Renal pelvis (tissue), 1 donor: ENCODE measurements at regions not wholly inside any gene's neighbourhood (a gene's known extent, or its start where the extent isn't known, plus 50 kb on each side); places are given as distances from the start of the nearest gene placed in this dataset.
"Not testable (repeated sequence)": the region's sequence is repeated elsewhere in the genome, so short reads cannot be mapped to it uniquely, and the experiment has no call there.

Experiments
- DNase-seq: peaks from one replicate; pipeline ENCODE4 v3.0.0-alpha.2; 2013

DNA sequence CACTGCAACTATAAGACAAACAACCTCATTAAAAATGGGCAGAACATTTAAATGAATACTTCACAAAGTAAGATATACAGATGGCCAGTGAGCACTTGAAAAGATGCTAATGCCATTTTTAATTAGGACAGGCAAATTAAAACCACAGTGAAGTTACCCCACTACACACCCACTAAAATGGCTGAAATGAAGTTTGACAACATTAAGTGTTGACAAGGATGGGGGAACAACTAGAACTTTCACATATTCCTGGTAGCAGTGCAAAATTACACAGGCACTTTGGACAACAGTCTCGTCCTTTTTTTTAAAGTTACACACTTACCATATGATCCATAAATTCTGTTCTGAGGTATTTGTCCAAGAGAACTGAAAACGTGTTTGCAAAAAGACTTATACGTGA lies 278.9 kb upstream of the DIO3 start:
- no peak for DNase-seq

GRCh38 chr14:101284711-101285110 lies 276.6 kb upstream of the DIO3 start:
- DNase-seq = no peak

GRCh38 chr14:101286271-101287018 lies 274.9 kb upstream of the DIO3 start:
- no peak for DNase-seq

DNA sequence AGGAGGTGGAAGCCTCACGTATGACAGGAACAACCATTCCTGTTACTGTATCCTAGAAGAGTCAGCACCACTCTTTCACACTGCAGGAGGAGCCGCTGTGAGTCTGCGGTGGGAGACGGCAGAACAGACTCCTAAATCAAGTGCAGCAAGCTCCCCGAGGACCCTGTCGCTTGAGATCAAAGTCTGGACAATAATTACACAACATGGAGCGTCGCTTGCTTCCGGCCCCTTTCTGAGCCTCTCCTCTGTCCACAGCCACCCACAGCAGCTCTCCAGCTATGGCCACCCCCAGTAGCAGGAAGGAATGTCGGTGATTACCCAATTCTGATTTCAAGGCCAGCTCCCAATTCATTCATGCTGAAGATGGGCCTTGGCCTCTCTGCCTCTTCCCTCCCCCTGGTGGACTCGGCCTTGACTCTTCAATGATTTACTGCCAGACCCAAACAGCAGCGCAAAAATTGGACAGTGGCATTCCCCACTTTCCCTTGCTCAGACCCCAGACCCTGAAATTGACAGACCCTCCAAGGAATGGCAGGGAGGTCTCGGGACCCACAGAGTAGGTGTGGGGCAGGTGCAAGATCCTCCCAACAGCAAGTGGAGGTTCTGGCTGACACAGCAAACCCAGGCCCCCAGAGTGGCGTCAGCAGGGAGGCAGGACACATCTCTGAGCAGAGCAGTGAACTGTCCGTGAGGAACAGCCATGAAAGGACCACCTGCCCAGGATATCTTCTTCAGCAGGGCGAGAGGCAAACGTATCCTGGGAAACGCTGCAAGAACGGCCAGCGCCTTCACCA lies 272.7 kb upstream of the DIO3 start:
- peak; percentile 39 for DNase-seq

DNA sequence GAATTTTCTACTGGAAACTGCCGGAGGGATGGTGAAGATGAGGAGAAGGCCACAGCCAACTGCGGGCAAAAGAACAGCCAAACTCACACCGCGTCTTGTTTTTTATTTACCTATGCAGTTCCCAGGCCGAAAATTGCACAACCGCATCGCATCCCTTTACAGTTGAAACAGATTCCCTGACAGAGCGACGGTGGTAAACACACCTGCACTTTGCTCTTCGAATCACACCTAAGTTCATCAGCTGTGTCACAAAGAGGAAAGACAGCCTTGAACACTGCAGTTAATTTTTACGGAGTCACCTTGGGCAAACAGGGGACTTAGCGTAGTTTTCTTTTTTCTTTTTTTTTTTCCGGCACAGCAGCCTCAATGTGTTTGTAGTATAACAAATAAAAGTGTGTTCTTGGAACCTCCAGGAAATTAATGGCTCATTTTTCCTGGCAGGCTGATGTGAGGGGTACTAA lies 272.0 kb upstream of the DIO3 start:
- no peak for DNase-seq

GRCh38 chr14:101289911-101290310 lies 271.4 kb upstream of the DIO3 start:
- DNase-seq = no peak

DNA sequence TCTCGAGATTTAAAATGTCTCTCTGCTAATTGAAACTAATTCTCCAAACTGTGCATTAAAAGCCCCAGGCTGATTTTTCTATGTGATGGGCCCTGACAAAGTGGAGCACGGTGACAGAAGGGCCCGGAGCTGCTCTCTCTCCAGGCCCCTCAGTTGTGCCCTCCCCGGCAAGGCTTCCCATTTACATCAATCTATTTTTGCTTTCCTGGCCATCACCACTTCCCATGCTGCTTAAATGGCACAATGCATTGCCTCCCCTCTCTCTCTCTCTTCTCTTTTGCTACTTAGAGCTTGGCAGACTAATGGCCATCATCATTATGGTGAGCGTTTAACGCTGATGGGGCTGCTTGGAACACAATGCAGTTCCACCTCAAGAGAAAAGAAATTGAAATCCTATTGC lies 270.7 kb upstream of the DIO3 start:
- no peak for DNase-seq

- no peak for DNase-seq
Observed at GRCh38 chr14:101291390-101291789, 269.9 kb upstream of the DIO3 start.

DNA sequence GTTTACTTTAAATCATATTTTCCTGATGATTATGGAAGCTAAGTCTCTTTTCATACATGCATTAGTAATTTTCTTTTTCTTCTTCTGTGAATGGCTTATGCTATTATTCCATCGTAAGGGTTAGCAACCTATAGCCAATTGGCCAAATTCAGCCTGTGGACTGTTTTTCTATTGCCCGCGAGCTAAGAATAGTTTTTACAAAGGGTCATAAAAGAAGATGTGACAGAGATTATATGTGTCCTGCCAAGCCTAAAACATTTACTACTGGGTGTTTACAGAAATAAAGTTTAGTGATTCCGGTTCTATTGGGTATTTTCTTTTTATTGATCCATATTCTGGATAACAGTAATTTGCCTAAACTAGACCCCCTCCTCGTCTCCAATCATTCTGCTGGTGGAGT lies 268.8 kb upstream of the DIO3 start:
- DNase-seq = no peak

DNA sequence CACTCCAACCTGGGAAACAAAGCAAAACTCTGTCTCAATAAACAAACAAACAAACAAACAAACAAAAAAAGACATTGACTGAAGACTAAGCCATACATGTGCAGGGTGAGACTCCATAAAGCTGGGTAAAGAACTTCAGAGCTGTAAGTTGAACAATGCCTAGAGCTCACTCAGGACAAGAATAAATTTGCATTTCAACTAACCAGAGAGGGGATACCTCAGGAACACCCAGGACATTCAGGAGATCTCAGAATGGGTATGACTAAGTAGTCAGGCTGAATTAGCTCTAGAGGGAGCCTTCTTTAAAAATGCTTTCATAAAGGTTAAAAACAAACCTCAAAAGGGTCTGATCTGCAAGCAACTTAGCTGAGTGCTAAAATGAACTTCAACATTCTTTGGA lies 267.7 kb upstream of the DIO3 start:
- DNase-seq = no peak

- no peak for DNase-seq
Observed at GRCh38 chr14:101294136-101294535, 267.2 kb upstream of the DIO3 start.

DNA sequence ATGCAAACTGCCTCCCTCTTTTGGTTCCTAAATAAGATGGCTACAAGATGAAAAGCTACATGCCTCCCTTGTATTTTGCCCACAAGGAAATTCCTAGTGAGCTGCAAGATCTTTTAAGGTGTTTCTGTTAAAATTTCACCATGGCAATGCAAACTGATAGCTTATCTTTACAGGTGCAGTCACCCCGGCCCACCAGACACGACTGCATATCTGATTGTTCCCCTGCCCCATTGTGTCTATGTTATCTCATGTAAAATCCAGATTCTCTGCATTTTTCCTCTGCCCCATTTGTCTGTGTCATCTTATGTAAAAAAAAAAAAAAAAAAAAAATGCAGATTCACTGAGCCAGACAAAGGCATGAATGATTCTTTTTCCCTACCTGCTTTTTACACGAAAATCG lies 261.5 kb upstream of the DIO3 start:
- DNase-seq = not testable (repeated sequence)

GRCh38 chr14:101301011-101301410 lies 260.3 kb upstream of the DIO3 start:
- DNase-seq = no peak

GRCh38 chr14:101307162-101307561 lies 254.1 kb upstream of the DIO3 start:
- not testable (repeated sequence) for DNase-seq

DNA sequence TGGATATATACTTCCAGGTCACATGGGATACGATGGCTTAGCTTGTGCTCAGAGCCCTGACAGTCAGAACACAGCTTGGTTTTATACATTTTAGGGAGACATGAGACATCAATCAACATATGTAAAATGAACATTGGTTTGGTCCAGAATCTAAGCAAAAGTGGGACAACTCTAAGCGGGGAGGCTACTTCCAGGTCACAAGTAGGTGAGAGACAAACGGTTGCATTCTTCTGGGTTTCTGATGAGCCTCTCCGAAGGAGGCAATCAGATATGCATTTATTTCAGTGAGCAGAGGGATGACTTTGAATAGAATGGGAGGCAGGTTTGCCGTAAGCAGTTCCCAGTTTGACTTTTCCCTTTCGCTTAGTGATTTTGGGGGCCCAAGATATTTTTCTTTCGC lies 250.1 kb upstream of the DIO3 start:
- not testable (repeated sequence) for DNase-seq

DNA sequence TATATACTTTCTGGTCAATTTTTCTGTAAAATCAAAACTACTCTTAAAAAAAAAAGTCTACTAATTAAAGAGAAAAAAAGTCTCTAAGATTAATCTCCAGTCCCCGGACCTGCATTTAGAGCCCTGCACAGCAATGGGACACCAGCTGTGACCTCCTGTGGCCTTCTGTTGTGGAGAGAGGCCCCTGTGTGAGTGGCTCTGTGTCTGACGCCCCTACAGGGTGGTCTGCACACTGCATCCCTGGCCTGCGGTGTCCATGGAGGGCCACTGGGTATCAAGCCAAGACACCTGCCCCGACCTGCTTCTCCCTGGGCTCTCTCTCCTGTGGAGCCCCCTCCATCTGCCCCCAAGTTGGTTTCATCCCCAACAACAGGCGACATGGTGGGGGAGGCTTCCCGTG lies 248.0 kb upstream of the DIO3 start:
- no peak for DNase-seq

DNA sequence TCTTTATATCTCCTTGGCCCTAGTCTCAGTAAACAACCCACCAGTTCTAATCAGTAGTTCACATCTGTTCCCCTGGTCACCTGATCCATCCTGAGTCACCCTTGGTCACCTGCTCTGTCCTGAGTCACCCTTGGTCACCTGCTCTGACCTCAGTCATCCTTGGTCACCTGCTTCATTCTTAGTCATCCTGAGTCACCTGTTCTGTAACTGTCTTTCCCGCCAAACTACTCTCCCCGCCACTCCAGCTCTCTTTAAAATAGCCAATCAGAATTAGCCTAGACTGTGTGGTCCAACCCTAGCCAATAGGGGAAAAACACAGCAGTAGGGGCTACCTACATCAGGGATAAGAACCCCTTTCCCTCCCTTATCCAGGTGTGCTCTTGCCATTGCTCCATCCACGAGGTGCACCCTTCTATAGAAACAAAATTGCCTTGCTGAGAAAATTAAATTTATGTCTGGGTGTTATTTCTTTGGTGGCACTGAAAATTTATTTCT lies 245.4 kb upstream of the DIO3 start:
- no peak for DNase-seq

DNA sequence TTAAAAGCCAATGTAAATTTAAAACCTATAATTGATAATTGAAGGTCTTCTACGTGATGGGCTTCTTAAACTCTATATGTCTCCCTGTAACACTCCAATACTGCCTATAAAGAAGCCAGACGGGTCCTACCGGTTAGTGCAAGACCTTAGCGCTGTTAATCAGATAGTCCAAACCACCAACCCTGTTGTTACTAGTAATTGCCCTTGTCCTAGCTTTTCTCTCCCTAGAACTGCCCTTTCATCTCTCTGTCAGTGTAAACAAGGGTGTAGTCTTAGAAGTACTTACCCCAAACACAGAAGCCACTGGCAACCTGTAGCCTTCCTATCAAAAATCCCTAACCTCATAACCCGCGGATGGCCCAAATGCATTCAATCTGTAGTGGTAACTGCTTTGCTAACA lies 243.0 kb upstream of the DIO3 start:
- DNase-seq = no peak

- DNase-seq = no peak
Observed at GRCh38 chr14:101320396-101320795, 240.9 kb upstream of the DIO3 start.

DNA sequence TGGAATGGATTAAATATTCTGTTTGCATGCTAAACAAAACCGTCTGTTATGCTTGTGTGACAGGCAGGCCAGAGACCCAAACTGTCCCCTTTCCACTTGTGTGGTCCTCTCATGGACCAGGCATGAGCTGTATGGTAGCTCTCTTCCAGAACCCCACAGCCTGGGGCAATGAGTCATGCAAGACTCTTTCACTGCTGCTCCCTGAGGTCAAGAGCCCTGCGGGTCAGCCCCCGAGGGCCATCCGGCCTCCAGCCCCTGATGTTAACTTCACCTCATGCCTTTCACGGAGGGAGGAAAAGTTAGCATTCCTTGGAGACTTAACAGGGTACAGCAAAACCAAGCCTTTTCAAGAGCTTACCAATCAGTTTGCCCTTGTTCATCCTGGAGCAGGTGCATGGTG lies 239.1 kb upstream of the DIO3 start:
- DNase-seq = no peak

DNA sequence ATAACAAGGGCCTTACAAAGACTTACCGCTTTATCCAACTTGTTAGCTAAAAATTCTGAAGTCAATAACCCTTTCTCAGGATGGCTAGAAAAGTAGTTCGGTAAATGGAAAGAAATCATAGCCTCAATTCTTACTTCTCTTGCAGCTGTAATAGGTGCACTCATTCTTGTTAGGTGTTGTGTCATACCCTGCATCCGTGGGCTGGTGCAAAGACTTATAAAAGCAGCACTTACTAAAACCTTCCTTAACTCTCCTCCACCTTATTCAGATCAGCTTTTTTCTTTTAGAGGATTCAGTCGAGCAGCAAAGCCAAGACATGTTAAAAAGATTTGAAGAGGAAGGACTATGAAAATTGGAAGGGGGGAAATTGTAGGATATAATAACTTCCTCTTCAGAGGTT lies 238.2 kb upstream of the DIO3 start:
- no peak for DNase-seq

DNA sequence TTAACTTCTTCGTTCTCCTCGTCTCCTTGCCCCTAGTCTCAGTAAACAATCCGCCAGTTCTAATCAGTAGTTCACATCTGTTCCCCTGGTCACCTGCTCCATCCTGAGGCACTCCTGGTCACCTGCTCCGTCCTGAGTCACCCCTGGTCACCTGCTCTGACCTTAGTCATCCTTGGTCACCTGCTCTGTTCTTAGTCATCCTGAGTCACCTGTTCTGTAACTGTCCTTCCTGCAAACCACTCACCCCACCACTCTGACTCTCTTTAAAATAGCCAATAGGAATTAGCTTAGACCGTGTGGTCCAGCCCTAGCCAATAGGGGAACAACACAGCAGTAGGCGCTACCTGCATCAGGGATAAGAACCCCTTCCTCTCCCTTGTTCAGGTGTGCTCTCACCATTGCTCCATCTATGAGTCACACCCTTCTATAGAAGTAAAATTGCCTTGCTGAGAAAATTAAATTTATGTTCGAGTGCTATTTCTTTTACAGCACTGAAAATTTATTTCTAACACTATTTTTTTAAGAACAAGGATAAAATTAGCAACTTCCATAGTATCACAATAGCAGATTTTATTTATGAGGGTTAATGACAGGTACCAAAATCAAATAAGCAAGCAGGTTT lies 237.6 kb upstream of the DIO3 start:
- DNase-seq = not testable (repeated sequence)

DNA sequence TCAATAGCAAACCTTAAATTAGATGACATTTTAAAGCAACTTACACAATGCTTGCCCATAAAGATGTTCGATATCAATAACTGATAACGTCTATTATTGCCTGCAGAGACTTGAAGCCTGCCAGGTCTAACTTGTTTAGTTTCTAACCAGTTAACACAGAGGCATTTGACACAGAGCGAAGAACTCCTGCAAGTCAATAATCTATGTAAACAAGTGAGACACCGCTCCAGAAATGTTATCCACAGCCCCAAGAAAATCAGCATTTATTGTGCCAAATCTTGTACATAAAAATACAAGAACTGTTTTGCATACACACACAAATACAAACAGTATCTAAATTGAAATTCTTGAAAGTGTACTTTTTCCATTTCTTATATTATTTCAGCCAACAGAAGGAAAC lies 236.0 kb upstream of the DIO3 start:
- no peak for DNase-seq
